Fibroblast of skin of abdomen (primary cell): ENCODE measurements at regions not wholly inside any gene's neighbourhood (a gene's known extent, or its start where the extent isn't known, plus 50 kb on each side); places are given as distances from the start of the nearest gene placed in this dataset.

Source experiments
- DNase-seq: peaks from one replicate; pipeline ENCODE4 v3.0.0-alpha.2; 2013

- DNase-seq, result no peak
Observed at GRCh38 chr11:104655066-104655465, 243.2 kb downstream of the CASP12 start.

GRCh38 chr11:104654181-104654813, 244.0 kb downstream of the CASP12 start:
- DNase-seq, result no peak

- DNase-seq, result peak; percentile 47
Observed at GRCh38 chr11:104653407-104653806, 244.9 kb downstream of the CASP12 start.

GRCh38 chr11:104652996-104653395, 245.3 kb downstream of the CASP12 start:
- DNase-seq, result no peak

GRCh38 chr11:104650234-104650633, 248.0 kb downstream of the CASP12 start:
- DNase-seq, result no peak

- no peak for DNase-seq
Observed at GRCh38 chr11:104649002-104649401, 249.3 kb downstream of the CASP12 start.

GRCh38 chr11:104645261-104646222, 252.7 kb downstream of the CASP12 start:
- DNase-seq, result no peak

- no peak for DNase-seq
Observed at GRCh38 chr11:104637662-104638170, 260.5 kb downstream of the CASP12 start.

- DNase-seq, result no peak
Observed at GRCh38 chr11:104633226-104633625, 265.0 kb downstream of the CASP12 start.

- DNase-seq, result no peak
Observed at GRCh38 chr11:104630352-104630751, 267.9 kb downstream of the CASP12 start.

GRCh38 chr11:104625246-104625645, 273.0 kb downstream of the CASP12 start:
- peak; percentile 28 for DNase-seq

- no peak for DNase-seq
Observed at GRCh38 chr11:104624021-104624420, 274.2 kb downstream of the CASP12 start.

GRCh38 chr11:104623518-104623917, 274.7 kb downstream of the CASP12 start:
- DNase-seq, result peak; percentile 57

GRCh38 chr11:104620991-104621390, 277.3 kb downstream of the CASP12 start:
- DNase-seq, result no peak

- no peak for DNase-seq
Observed at GRCh38 chr11:104619751-104620150, 278.5 kb downstream of the CASP12 start.

GRCh38 chr11:104618954-104619353, 279.3 kb downstream of the CASP12 start:
- no peak for DNase-seq

GRCh38 chr11:104614961-104615360, 283.3 kb downstream of the CASP12 start:
- DNase-seq, result no peak

GRCh38 chr11:104614117-104614680, 284.1 kb downstream of the CASP12 start:
- no peak for DNase-seq

GRCh38 chr11:104610635-104611034, 287.6 kb downstream of the CASP12 start:
- DNase-seq, result no peak

- peak; percentile 61 for DNase-seq
Observed at GRCh38 chr11:104609311-104610085, 288.8 kb downstream of the CASP12 start.

- no peak for DNase-seq
Observed at GRCh38 chr11:104602643-104603042, 295.6 kb downstream of the CASP12 start.

GRCh38 chr11:104594228-104594958, 303.9 kb downstream of the CASP12 start:
- no peak for DNase-seq
